ENCODE measurements at regions not wholly inside any gene's neighbourhood (a gene's known extent, or its start where the extent isn't known, plus 50 kb on each side); places are given as distances from the start of the nearest gene placed in this dataset.

DNA sequence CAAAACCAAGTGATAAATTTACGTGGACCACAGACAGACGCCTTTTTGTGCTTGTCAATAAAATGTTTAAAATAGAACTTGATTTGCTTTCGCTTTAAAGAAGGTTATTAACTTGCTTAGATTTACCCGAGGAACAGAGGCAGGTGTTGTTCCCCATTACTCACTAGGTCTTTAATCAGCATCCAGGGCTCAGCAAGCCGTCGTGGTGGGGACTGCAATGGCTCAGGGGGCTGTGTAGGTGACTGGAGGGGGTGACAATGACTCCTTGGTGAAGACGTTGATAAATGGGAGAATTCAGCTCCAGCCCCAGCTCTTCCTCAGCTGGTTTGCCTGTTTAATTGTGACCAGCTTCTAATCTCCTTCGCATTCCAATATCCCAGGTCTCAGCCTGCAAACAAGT lies 231.4 kb downstream of the TMEM114 start:
- Histone ChIP-seq H3K27me3 (ENCODE audit: control insufficient read depth, insufficient read depth, low read length) (no peaks in the 10 kb centered on the region), H3K27ac (ENCODE audit: low read length) (no peak overlapping the region), H3K36me3 (ENCODE audit: control insufficient read depth, insufficient read depth, low read length) (no peaks in the 10 kb centered on the region), H3K9me3 (ENCODE audit: control insufficient read depth, insufficient read depth, low read length) (no peaks in the 10 kb centered on the region), H3K4me3 (ENCODE audit: low read length) (no peak overlapping the region), H3K4me1 (ENCODE audit: control insufficient read depth, insufficient read depth, low read length) (no peaks in the 10 kb centered on the region)
- Mint-ChIP-seq H3K9me3 (no peaks in the 10 kb centered on the region), H3K27me3 (ENCODE audit: low read depth in 2 of 2) (no peaks in the 10 kb centered on the region), H3K36me3 (no peaks in the 10 kb centered on the region), H3K4me3 (no peak overlapping the region), H3K27ac (no peak overlapping the region), H3K4me1 (no peaks in the 10 kb centered on the region)
- intact Hi-C loops (cut with micrococcal nuclease): no loop called here
- WGBS (ENCODE audit: insufficient coverage): 71% methylated on average over 8 of the region's 8 CpGs
- ATAC-seq (no peak), DNase-seq (no peak)
- TF ChIP-seq, protein P1, sequence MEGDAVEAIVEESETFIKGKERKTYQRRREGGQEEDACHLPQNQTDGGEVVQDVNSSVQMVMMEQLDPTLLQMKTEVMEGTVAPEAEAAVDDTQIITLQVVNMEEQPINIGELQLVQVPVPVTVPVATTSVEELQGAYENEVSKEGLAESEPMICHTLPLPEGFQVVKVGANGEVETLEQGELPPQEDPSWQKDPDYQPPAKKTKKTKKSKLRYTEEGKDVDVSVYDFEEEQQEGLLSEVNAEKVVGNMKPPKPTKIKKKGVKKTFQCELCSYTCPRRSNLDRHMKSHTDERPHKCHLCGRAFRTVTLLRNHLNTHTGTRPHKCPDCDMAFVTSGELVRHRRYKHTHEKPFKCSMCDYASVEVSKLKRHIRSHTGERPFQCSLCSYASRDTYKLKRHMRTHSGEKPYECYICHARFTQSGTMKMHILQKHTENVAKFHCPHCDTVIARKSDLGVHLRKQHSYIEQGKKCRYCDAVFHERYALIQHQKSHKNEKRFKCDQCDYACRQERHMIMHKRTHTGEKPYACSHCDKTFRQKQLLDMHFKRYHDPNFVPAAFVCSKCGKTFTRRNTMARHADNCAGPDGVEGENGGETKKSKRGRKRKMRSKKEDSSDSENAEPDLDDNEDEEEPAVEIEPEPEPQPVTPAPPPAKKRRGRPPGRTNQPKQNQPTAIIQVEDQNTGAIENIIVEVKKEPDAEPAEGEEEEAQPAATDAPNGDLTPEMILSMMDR (IDR thresholded peaks at IDR 0.05): no peak

DNA sequence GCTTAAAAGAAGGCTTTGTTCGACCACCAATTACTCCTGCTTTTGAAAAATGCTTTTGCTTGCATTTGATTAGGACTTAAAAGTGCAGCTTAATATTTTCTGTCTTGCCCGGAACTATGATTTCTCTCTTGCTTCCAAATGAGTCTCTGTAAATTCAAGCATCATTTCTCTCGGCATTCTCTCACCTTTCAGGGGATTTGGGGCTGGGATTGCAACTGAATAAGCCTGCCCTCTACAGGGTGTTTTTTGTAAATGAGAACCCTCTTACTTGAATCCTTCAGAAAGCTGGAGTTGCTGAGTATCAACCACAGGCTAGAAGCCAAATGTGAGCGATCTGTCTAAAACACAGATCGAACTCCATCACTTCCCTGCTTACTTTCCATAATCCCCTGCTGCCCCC lies 234.6 kb downstream of the TMEM114 start:
- no peak overlapping the region for H3K27ac Mint-ChIP-seq
- H3K36me3 Mint-ChIP-seq: no peaks in the 10 kb centered on the region
- TF ChIP-seq, protein P1 (IDR thresholded peaks at IDR 0.05): no peak
- no peaks in the 10 kb centered on the region for H3K27me3 Mint-ChIP-seq (ENCODE audit: low read depth in 2 of 2)
- H3K9me3 ChIP-seq (ENCODE audit: control insufficient read depth, insufficient read depth, low read length): no peaks in the 10 kb centered on the region
- no peak overlapping the region for H3K27ac ChIP-seq (ENCODE audit: low read length)
- ATAC-seq (no peak), DNase-seq (no peak)
- no peaks in the 10 kb centered on the region for H3K4me1 ChIP-seq (ENCODE audit: control insufficient read depth, insufficient read depth, low read length)
- no peak overlapping the region for H3K4me3 ChIP-seq (ENCODE audit: low read length)
- no peaks in the 10 kb centered on the region for H3K4me1 Mint-ChIP-seq
- no peak overlapping the region for H3K4me3 Mint-ChIP-seq
- no peaks in the 10 kb centered on the region for H3K27me3 ChIP-seq (ENCODE audit: control insufficient read depth, insufficient read depth, low read length)
- intact Hi-C loops (cut with micrococcal nuclease): no loop called here
- no peaks in the 10 kb centered on the region for H3K36me3 ChIP-seq (ENCODE audit: control insufficient read depth, insufficient read depth, low read length)
- 61% methylated on average over 5 of the region's 5 CpGs for WGBS (ENCODE audit: insufficient coverage)
- H3K9me3 Mint-ChIP-seq: no peaks in the 10 kb centered on the region

- Mint-ChIP-seq H3K27me3 (ENCODE audit: low read depth in 2 of 2) (no peaks in the 10 kb centered on the region), H3K9me3 (peaks cover 0 to 4% of the 10 kb centered on the region in 2 donors), H3K36me3 (no peaks in the 10 kb centered on the region), H3K27ac (no peak overlapping the region), H3K4me3 (no peak overlapping the region), H3K4me1 (no peaks in the 10 kb centered on the region)
- Histone ChIP-seq H3K36me3 (ENCODE audit: control insufficient read depth, insufficient read depth, low read length) (no peaks in the 10 kb centered on the region), H3K4me3 (ENCODE audit: low read length) (no peak overlapping the region), H3K4me1 (ENCODE audit: control insufficient read depth, insufficient read depth, low read length) (no peaks in the 10 kb centered on the region), H3K27ac (ENCODE audit: low read length) (no peak overlapping the region), H3K27me3 (ENCODE audit: control insufficient read depth, insufficient read depth, low read length) (no peaks in the 10 kb centered on the region), H3K9me3 (ENCODE audit: control insufficient read depth, insufficient read depth, low read length) (no peaks in the 10 kb centered on the region)
- 54% methylated on average over 3 of the region's 3 CpGs for WGBS (ENCODE audit: insufficient coverage)
- ATAC-seq (no peak), DNase-seq (no peak)
- TF ChIP-seq, protein P1 (IDR thresholded peaks at IDR 0.05): no peak
- intact Hi-C loops (cut with micrococcal nuclease): no loop called here
These were observed 244.0 kb downstream of the TMEM114 start for GRCh38 chr16:8346294-8346693.

DNA sequence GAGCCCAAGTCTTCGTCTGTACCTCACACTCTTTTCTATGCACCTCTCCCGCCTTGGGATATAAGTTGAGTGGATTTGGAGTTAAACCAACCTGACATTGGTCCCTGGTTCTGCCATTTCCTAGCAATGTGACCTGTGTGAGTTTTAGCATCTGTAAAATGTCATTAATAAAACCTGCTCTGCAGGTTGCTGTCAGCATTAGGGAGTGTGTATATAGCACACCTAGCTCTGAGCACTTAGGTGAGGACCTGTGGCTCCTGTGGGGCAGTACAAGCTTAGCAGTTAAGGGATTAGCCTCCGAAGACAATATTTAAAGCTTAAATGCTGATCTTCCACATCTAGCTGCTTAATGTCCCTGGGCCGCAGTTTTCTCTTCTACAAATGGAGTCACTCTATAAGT lies 248.0 kb downstream of the TMEM114 start:
- H3K4me1 ChIP-seq (ENCODE audit: control insufficient read depth, insufficient read depth, low read length): no peaks in the 10 kb centered on the region
- Mint-ChIP-seq H3K27ac (no peak overlapping the region), H3K36me3 (no peaks in the 10 kb centered on the region), H3K9me3 (peaks cover 2 to 5% of the 10 kb centered on the region in 2 donors), H3K4me3 (no peak overlapping the region), H3K27me3 (ENCODE audit: low read depth in 2 of 2) (peaks cover 0 to 2% of the 10 kb centered on the region in 2 donors), H3K4me1 (no peaks in the 10 kb centered on the region)
- no peaks in the 10 kb centered on the region for H3K36me3 ChIP-seq (ENCODE audit: control insufficient read depth, insufficient read depth, low read length)
- DNase-seq (no peak), ATAC-seq (no peak)
- 70% methylated on average over 2 of the region's 4 CpGs for WGBS (ENCODE audit: insufficient coverage)
- TF ChIP-seq, protein P1 (IDR thresholded peaks at IDR 0.05): no peak
- no peak overlapping the region for H3K4me3 ChIP-seq (ENCODE audit: low read length)
- H3K9me3 ChIP-seq (ENCODE audit: control insufficient read depth, insufficient read depth, low read length): no peaks in the 10 kb centered on the region
- H3K27ac ChIP-seq (ENCODE audit: low read length): no peak overlapping the region
- intact Hi-C loops (cut with micrococcal nuclease): no loop called here
- H3K27me3 ChIP-seq (ENCODE audit: control insufficient read depth, insufficient read depth, low read length): no peaks in the 10 kb centered on the region

All from natural killer cell (primary cell).